NB4 (cell line): ENCODE measurements at regions not wholly inside any gene's neighbourhood (a gene's known extent, or its start where the extent isn't known, plus 50 kb on each side); places are given as distances from the start of the nearest gene placed in this dataset.

Experiments used
- CTCF ChIP-seq: IDR thresholded peaks from one replicate; pipeline ENCODE4 v1.5.1; 2012; ENCODE audit warnings: low read depth, low read length
- MAX ChIP-seq: IDR thresholded peaks from 2 replicates; pipeline ENCODE4 v1.6.1; 2011; ENCODE audit warnings: low read depth, low read length
- POLR2A ChIP-seq: IDR thresholded peaks from 2 replicates; pipeline ENCODE4 v1.6.1; 2011; ENCODE audit warnings: mild to moderate bottlenecking; ENCODE audit not compliant: insufficient read length; ENCODE audit errors: extremely low read depth

- TF ChIP-seq POLR2A, result no peak
- TF ChIP-seq CTCF, result no peak
- no peak for TF ChIP-seq MAX
Observed at GRCh38 chr10:130510755-130511154, 374.6 kb downstream of the GLRX3 start.
